COLO668 (cell line): ENCODE measurements at regions not wholly inside any gene's neighbourhood (a gene's known extent, or its start where the extent isn't known, plus 50 kb on each side); places are given as distances from the start of the nearest gene placed in this dataset.
A peak's percentile ranks its signal among the peaks of the same experiment; 100 is the strongest.

Experiments
- DNase-seq: peaks from one replicate; lab custom pipeline; 2025; ENCODE audit not compliant: unreplicated experiment; lab: John Stamatoyannopoulos, UW

DNA sequence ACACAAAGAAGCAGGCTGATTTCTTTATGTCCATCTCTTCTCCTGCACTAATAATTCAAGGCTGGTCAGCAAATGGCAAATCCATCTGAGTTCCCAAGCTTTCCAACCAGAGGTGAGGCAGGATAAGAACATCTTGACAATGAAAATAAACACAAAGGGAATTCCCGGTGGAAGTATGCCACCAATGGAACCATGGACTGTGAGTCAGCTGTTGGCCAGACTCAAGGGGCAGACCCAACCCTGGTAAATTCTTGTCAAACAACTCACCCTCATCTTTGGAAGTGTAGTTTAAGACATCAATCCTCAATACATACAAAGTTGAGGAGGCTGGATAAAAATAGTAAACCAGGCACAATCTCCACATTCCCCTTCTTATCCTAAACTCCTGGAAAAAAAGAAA lies 74.3 kb upstream of the CES5A start:
- no peak for DNase-seq

DNA sequence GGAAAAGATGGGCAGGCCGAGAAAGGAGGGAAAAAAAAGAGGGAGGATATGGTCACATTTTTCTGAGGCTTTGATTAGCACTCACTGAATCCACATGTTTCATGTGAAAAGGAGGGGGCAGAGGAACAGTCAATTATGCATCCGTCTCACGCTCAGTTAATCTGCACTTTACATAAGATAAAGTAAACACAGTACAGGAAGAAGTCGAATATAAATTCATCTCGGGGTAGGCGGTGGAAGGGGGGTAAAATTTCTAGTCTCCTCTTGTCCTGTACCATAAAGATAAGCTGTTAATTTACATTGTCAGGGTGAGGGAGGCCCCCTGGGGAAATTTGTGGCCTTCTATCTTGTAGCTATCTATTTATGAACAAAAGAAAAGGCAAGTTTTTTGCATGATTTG lies 73.1 kb upstream of the CES5A start:
- DNase-seq: no peak

DNA sequence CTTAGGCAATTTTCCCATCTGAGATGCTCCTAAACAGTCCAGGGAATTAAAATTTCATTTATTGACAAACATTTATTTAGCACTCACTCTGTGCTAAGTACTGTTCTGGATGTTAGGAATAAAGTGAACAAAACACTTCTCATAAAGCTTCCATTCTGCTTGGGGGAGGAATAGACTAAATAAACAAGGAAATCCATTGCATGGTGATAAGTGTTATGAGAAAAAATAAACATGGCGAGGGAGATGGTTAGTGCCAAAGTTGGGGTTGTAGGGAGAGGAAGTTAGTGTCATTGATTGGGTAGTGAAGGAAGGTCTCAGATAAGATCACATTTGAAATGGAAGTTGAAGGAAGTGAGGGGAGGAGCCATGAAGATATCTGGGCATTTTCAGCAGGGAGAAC lies 72.2 kb upstream of the CES5A start:
- DNase-seq: no peak

DNA sequence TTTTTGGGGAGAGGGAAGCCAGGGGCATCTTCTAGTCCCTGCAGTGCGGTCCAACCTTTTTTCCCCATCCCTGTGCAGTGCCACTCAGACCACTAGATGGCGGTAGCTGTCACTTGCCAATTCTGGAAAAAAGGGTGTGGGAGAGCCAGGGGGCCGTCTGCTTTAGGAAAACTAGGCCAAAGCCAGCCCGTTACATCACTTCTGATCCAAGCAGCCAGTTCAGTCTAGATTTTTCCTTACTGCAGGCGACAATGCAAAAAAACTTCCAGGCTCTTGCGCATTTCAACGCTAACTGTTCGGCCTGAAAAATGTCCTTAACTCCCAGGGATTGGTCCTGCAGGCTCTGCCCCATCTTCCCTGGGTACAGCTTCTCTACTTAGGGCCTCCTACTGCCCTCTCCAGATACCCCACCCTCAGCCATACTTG lies 69.2 kb upstream of the CES5A start:
- peak; percentile 36 for DNase-seq

DNA sequence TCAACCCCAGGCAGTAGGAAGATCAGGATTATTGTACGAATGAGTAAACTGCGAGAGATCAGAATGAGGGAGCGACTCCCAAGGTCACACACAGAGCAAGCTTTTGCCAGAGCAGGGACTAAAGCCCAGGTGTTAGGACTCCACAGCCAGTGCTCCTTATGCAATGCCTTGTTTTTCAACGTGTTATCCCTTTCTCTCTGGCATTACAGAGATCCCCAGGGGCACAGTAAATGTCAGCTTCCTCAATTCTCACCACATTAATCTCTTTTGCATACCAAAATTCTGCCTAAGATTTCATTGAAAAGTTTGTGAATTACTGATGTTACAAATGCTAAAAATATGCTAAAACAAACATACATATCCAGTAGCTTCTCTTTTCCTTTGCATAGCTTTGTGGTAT lies 68.1 kb upstream of the CES5A start:
- DNase-seq: no peak

DNA sequence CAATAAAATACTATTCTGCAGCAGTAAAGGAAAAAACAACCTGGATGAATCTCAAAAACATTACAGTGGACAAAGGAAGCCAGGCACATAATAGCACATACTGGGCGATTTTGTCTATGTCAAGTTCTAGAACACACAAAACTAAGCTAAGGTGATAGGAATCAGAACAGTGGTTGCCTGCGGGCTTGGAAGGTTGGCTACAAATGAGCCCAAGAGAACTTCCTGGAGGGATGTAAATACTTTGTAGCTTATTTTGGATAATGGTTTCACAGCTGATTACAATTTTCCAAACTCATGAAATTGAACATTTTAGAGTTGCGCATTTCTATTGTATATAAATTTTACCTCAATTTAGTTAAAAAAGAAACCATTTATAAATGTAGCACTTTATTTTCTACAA lies 67.6 kb upstream of the CES5A start:
- DNase-seq: no peak

DNA sequence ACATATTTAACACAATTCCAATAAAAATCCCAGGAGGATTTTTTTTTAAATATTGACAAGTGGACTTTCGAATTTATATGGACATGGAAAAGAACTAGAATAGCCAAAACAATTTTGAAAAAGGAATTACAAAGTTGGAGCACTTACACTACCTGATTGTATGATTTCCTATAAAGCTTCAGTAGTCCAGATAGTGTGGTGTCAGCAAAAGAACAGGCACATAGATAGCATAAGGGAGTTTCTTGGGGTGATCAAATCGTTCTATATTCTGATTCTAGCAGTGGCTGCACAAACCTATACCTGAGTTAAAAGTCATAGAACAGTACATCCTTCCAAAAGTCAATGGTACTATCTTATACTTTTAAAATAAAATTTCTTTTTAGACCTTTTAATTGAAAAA lies 66.4 kb upstream of the CES5A start:
- no peak for DNase-seq

DNA sequence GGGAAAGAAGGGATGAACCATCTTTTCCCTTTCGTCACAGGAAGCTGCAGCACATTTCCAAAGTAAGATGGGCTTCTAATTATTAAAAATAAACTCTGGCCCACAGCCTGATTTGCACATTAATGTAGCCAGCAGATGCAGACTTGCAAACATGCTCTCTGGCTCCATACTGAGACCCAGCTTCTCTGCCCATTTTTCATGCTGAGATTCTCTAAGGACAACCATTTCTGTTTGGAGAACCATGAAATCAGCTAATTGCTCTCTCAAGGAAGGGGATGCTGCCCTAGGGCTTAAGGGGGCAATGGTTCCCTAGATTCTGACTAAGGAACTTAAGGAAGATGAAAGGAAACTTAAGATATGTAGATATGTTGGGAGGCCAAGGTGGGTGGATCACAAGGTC lies 63.0 kb upstream of the CES5A start:
- no peak for DNase-seq

DNA sequence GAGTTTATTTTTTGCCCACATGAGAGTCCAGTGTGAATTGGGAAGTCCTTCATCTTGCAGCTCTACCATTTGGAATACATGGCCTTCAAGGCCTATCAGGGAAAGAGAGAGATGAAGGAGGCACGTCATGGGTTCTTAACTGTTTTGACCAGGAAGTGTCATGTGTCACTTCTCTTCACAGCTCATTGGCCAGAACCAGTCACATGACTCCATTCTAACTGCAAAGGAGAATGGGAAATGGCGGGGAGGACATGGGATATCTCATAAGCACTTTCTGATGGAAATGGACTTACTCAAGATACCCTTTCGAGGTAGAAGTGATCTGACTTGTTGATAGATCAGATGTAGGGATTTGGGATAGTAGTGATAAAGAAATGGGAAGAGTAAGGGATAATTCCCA lies 57.9 kb upstream of the CES5A start:
- no peak for DNase-seq

DNA sequence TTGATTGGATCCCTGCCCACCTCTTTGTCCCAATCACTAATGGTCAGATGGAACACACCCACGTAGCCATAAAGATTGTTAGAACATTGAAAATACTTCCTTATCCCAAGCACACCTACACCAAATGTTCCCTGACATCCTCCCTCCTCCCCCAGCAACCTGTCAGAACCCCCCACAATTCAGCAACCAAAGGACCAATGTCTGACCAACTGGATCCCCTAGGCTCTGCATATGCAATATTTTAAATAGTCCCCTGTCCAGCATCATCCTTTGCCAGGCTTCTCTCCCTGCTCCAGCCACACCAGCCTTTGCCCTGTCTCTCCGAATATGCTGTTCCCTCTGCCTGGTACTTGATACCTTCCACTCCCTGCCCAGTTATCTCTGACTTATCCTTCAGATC lies 54.9 kb upstream of the CES5A start:
- no peak for DNase-seq

DNA sequence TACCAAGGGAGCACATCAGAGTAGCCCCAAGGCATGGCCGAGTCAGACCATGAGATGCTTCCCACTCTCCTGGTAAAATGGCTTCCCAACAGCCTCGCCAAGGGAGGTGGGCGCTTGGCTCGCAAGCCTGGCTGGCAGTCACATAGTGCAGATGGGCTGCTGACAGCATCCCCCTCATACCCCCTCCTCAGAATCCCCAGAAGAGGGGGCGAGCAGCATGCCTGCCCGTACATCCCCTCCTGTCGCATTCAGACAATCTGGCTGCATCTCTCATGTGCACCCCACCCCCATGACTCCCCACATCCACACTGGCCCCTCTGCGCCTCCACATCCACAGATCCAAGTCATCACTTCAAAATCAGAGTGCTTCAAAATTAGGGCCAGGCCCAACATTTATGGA lies 54.0 kb upstream of the CES5A start:
- no peak for DNase-seq

DNA sequence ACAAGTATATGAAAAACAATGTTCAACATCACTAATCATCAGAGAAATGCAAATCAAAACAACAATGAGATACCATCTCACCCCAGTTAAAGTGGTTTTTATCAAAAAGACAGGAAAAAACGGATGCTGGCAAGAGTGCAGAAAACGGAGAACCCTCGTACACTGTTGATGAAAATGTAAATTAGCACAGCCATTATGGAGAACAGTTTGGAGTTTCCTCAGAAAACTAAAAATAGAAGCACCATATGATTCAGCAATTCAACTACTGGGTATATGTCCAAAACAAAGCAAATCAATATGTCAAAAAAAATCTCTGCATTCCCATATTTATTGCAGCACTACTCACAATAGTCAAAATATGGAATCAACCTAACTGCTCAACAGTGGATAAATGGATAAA lies 50.1 kb upstream of the CES5A start:
- no peak for DNase-seq
